GM19372 (cell line): ENCODE measurements at regions not wholly inside any gene's neighbourhood (a gene's known extent, or its start where the extent isn't known, plus 50 kb on each side); places are given as distances from the start of the nearest gene placed in this dataset.
"Not testable (repeated sequence)": the region's sequence is repeated elsewhere in the genome, so short reads cannot be mapped to it uniquely, and the experiment has no call there.

Experiments
- ATAC-seq: cut with Tn5 transposase; IDR thresholded peaks from one replicate; pipeline ENCODE4 v1.9.1; 2021; ENCODE audit warnings: mild to moderate bottlenecking, low read depth, moderate library complexity; ENCODE audit not compliant: unreplicated experiment

- ATAC-seq: no peak
Measured at GRCh38 chr5:33049842-33050241, 338.7 kb downstream of the NPR3 start.

- no peak for ATAC-seq
Measured at GRCh38 chr5:33059081-33059480, 348.0 kb downstream of the NPR3 start.

GRCh38 chr5:33065131-33065530 lies 354.0 kb downstream of the NPR3 start:
- no peak for ATAC-seq

- ATAC-seq: no peak
Measured at GRCh38 chr5:33067291-33067690, 356.2 kb downstream of the NPR3 start.

- no peak for ATAC-seq
Measured at GRCh38 chr5:33068786-33069185, 357.7 kb downstream of the NPR3 start.

GRCh38 chr5:33072296-33072695 lies 361.2 kb downstream of the NPR3 start:
- ATAC-seq: no peak

GRCh38 chr5:33072726-33073125 lies 361.6 kb downstream of the NPR3 start:
- no peak for ATAC-seq

GRCh38 chr5:33073881-33074327 lies 362.8 kb downstream of the NPR3 start:
- no peak for ATAC-seq

- ATAC-seq: no peak
Measured at GRCh38 chr5:33074548-33074947, 363.4 kb downstream of the NPR3 start.

GRCh38 chr5:33075731-33076130 lies 364.6 kb downstream of the NPR3 start:
- no peak for ATAC-seq

GRCh38 chr5:33079548-33079947 lies 361.2 kb upstream of the TARS1 start:
- ATAC-seq: no peak

GRCh38 chr5:33080287-33080686 lies 360.5 kb upstream of the TARS1 start:
- ATAC-seq: no peak

- no peak for ATAC-seq
Measured at GRCh38 chr5:33088176-33088575, 352.6 kb upstream of the TARS1 start.

- ATAC-seq: no peak
Measured at GRCh38 chr5:33091571-33092363, 349.0 kb upstream of the TARS1 start.

- ATAC-seq: no peak
Measured at GRCh38 chr5:33092719-33093118, 348.0 kb upstream of the TARS1 start.

GRCh38 chr5:33102551-33102950 lies 338.2 kb upstream of the TARS1 start:
- no peak for ATAC-seq

- ATAC-seq: no peak
Measured at GRCh38 chr5:33105521-33105941, 335.2 kb upstream of the TARS1 start.

GRCh38 chr5:33110496-33110895 lies 330.3 kb upstream of the TARS1 start:
- ATAC-seq: not testable (repeated sequence)

- ATAC-seq: no peak
Measured at GRCh38 chr5:33114361-33114760, 326.4 kb upstream of the TARS1 start.

GRCh38 chr5:33115467-33115866 lies 325.3 kb upstream of the TARS1 start:
- no peak for ATAC-seq

GRCh38 chr5:33118761-33119415 lies 321.9 kb upstream of the TARS1 start:
- no peak for ATAC-seq

GRCh38 chr5:33120671-33121070 lies 320.1 kb upstream of the TARS1 start:
- ATAC-seq: no peak
